CD14-positive monocyte (primary cell): ENCODE measurements at regions not wholly inside any gene's neighbourhood (a gene's known extent, or its start where the extent isn't known, plus 50 kb on each side); places are given as distances from the start of the nearest gene placed in this dataset.

ENCODE experiments used
- DNase-seq, 3 donors: peaks; one replicate each; pipeline ENCODE4 v3.0.0-alpha.2; 2011 to 2022
- H2AFZ ChIP-seq: 2 replicates; pipeline ENCODE4 v1.6.0; 2012; ENCODE audit warnings: mild to moderate bottlenecking, low read depth, low read length, inconsistent platforms; ENCODE audit not compliant: insufficient read depth, poor library complexity, severe bottlenecking
- H3K27ac ChIP-seq, 2 donors: 1 replicate in 1 of 2; 2 replicates in 1 of 2; pipeline ENCODE4 v1.5.1; 2012 to 2013; ENCODE audit warnings: low read length in 2 of 2, control low read depth in 1 of 2, inconsistent platforms in 1 of 2, low read depth in 1 of 2, mild to moderate bottlenecking in 1 of 2
- H3K27me3 ChIP-seq, 2 donors: one replicate each; pipeline versions ENCODE4 v1.6.0 to v1.6.1; 2011 to 2013; ENCODE audit warnings: low read length in 2 of 2; ENCODE audit not compliant: control insufficient read depth in 2 of 2, insufficient read depth in 2 of 2
- H3K36me3 ChIP-seq, 2 donors: replicated peaks in 1 of 2; 1 replicate in 1 of 2; 2 replicates in 1 of 2; pipeline versions ENCODE4 v1.5.1 to v1.6.1; 2012 to 2013; ENCODE audit warnings: low read length in 2 of 2, control low read depth in 1 of 2, inconsistent platforms in 1 of 2, mild to moderate bottlenecking in 1 of 2; ENCODE audit not compliant: insufficient read depth in 2 of 2, control insufficient read depth in 1 of 2
- H3K4me1 ChIP-seq, 2 donors: 1 replicate in 1 of 2; 2 replicates in 1 of 2; pipeline versions ENCODE4 v1.5.1 to v1.6.1; 2012 to 2013; ENCODE audit warnings: low read length in 2 of 2, control low read depth in 1 of 2, inconsistent platforms in 1 of 2, mild to moderate bottlenecking in 1 of 2, moderate library complexity in 1 of 2; ENCODE audit not compliant: insufficient read depth in 2 of 2, control insufficient read depth in 1 of 2
- H3K4me2 ChIP-seq: replicated peaks from 2 replicates; pipeline ENCODE3; 2012; ENCODE audit warnings: low read length, moderate library complexity, mild to moderate bottlenecking; ENCODE audit not compliant: poor library complexity, severe bottlenecking; ENCODE audit errors: extremely low read depth
- H3K4me3 ChIP-seq, 3 experiments: fragments of 200-600 bp in 1 of 3; sonication (generic) in 1 of 3; replicated peaks in 1 of 3; 1 replicate in 2 of 3; 2 replicates in 1 of 3; pipeline ENCODE4 v1.5.1; 2011 to 2013; ENCODE audit warnings: low read length in 3 of 3, mild to moderate bottlenecking in 3 of 3, control low read depth in 2 of 3, low read depth in 2 of 3, inconsistent platforms in 1 of 3, moderate library complexity in 1 of 3
- H3K79me2 ChIP-seq: 2 replicates; pipeline ENCODE4 v1.6.0; 2012; ENCODE audit warnings: mild to moderate bottlenecking, control low read depth, inconsistent platforms, low read length, moderate library complexity; ENCODE audit not compliant: insufficient read depth
- H3K9ac ChIP-seq: 2 replicates; pipeline ENCODE4 v1.6.0; 2017; ENCODE audit warnings: low read length, mild to moderate bottlenecking; ENCODE audit not compliant: insufficient read depth, poor library complexity, severe bottlenecking
- H3K9me3 ChIP-seq, 2 donors: replicated peaks in 1 of 2; 1 replicate in 1 of 2; 2 replicates in 1 of 2; pipeline versions ENCODE4 v1.5.1 to v1.6.1; 2012 to 2013; ENCODE audit warnings: low read length in 2 of 2, control low read depth in 1 of 2; ENCODE audit not compliant: control insufficient read depth in 1 of 2, insufficient read depth in 1 of 2
- H4K20me1 ChIP-seq: 2 replicates; pipeline ENCODE4 v1.6.0; 2012; ENCODE audit warnings: mild to moderate bottlenecking, low read length, control low read depth, moderate library complexity; ENCODE audit not compliant: insufficient read depth
- H3K27ac Mint-ChIP-seq, 7 donors: one replicate each; pipeline ENCODE4 v1.8.0; 2020; ENCODE audit warnings: mild to moderate bottlenecking in 7 of 7, mixed read lengths in 7 of 7, moderate library complexity in 6 of 7, inconsistent platforms in 2 of 7
- H3K27me3 Mint-ChIP-seq, 3 donors: one replicate each; pipeline ENCODE4 v1.8.0; 2021 to 2022; ENCODE audit warnings: low read depth in 3 of 3, mild to moderate bottlenecking in 3 of 3, mixed read lengths in 3 of 3, moderate library complexity in 3 of 3, inconsistent platforms in 1 of 3
- H3K36me3 Mint-ChIP-seq, 2 donors: one replicate each; pipeline ENCODE4 v1.8.0; 2020; ENCODE audit warnings: mixed read lengths in 2 of 2, inconsistent platforms in 1 of 2, mild to moderate bottlenecking in 1 of 2
- H3K4me1 Mint-ChIP-seq: one replicate; pipeline ENCODE4 v1.8.0; 2020; ENCODE audit warnings: mild to moderate bottlenecking, mixed read lengths
- H3K4me3 Mint-ChIP-seq, 2 donors: one replicate each; pipeline ENCODE4 v1.8.0; 2020; ENCODE audit warnings: mild to moderate bottlenecking in 2 of 2, mixed read lengths in 2 of 2, moderate library complexity in 1 of 2
- H3K9me3 Mint-ChIP-seq, 7 donors: one replicate each; pipeline ENCODE4 v1.8.0; 2020 to 2022; ENCODE audit warnings: mixed read lengths in 7 of 7, mild to moderate bottlenecking in 6 of 7, moderate library complexity in 6 of 7, inconsistent platforms in 2 of 7
- CTCF ChIP-seq: fragments of 200-600 bp; IDR thresholded peaks from one replicate; pipeline ENCODE4 v1.8.0; 2022; ENCODE audit warnings: antibody characterized with exemption, mild to moderate bottlenecking
- WGBS: methylation state at CpG from one replicate; pipeline ENCODE4 v1.1.5; 2013; ENCODE audit warnings: missing lambda C conversion rate; ENCODE audit not compliant: insufficient coverage; 5-methylcytosine and 5-hydroxymethylcytosine counted together
- intact Hi-C, 2 donors: fragments of 100-400 bp; cut with micrococcal nuclease; formaldehyde crosslinking; loops; one replicate each; pipeline versions ENCODE4 v1.15.0 to v1.15.1; 2023

GRCh38 chr4:67201334-67201733, 344.0 kb downstream of the CENPC start:
- no peak overlapping the region for H3K27ac Mint-ChIP-seq
- WGBS = 0% methylated on average over 2 of the region's 3 CpGs
- H3K27me3 ChIP-seq = no peaks in the 10 kb centered on the region

GRCh38 chr4:67198727-67199126, 346.6 kb downstream of the CENPC start:
- Mint-ChIP-seq H3K4me3 (no peak overlapping the region), H3K36me3 (no peaks in the 10 kb centered on the region), H3K9me3 (peaks cover 0 to 3% (median 0%) of the 10 kb centered on the region in 7 donors), H3K4me1 (no peaks in the 10 kb centered on the region), H3K27ac (no peak overlapping the region), H3K27me3 (no peaks in the 10 kb centered on the region)
- no peaks in the 10 kb centered on the region for H3K36me3 ChIP-seq
- no peak overlapping the region for H2AFZ ChIP-seq
- no peaks in the 10 kb centered on the region for H3K4me1 ChIP-seq
- no peak overlapping the region for H3K27ac ChIP-seq
- H3K4me2 ChIP-seq = no peak overlapping the region
- no CpG with 5 or more reads among the region's 2 CpGs for WGBS
- no peaks in the 10 kb centered on the region for H4K20me1 ChIP-seq
- H3K27me3 ChIP-seq = no peaks in the 10 kb centered on the region
- no peak overlapping the region for H3K9ac ChIP-seq
- TF ChIP-seq CTCF = no peak
- H3K4me3 ChIP-seq = no peak overlapping the region
- H3K9me3 ChIP-seq = no peaks in the 10 kb centered on the region
- DNase-seq = no peak
- intact Hi-C loops = no loop called here
- no peaks in the 10 kb centered on the region for H3K79me2 ChIP-seq

More at GRCh38 chr4:67201334-67201733, 344.0 kb downstream of the CENPC start:
- Histone ChIP-seq H3K4me3 (no peak overlapping the region), H3K4me1 (no peaks in the 10 kb centered on the region), H4K20me1 (no peaks in the 10 kb centered on the region), H3K9me3 (no peaks in the 10 kb centered on the region), H3K9ac (no peak overlapping the region), H3K4me2 (no peak overlapping the region), H3K36me3 (no peaks in the 10 kb centered on the region), H3K27ac (no peak overlapping the region), H2AFZ (no peak overlapping the region), H3K79me2 (no peaks in the 10 kb centered on the region)
- H3K36me3 Mint-ChIP-seq = no peaks in the 10 kb centered on the region
- intact Hi-C loops = no loop called here
- no peak for DNase-seq
- peaks cover 0 to 2% (median 0%) of the 10 kb centered on the region in 7 donors for H3K9me3 Mint-ChIP-seq
- no peaks in the 10 kb centered on the region for H3K27me3 Mint-ChIP-seq
- no peaks in the 10 kb centered on the region for H3K4me1 Mint-ChIP-seq
- TF ChIP-seq CTCF = no peak
- no peak overlapping the region for H3K4me3 Mint-ChIP-seq
